Germinal center (tissue), 1 donor: ENCODE measurements at regions not wholly inside any gene's neighbourhood (a gene's known extent, or its start where the extent isn't known, plus 50 kb on each side); places are given as distances from the start of the nearest gene placed in this dataset.
A peak's percentile ranks its signal among the peaks of the same experiment; 100 is the strongest.
"Not testable (repeated sequence)": the region's sequence is repeated elsewhere in the genome, so short reads cannot be mapped to it uniquely, and the experiment has no call there.

Experiments used
- DNase-seq: peaks from one replicate; pipeline ENCODE4 v3.0.0; 2012; ENCODE audit warnings: mixed read lengths, low spot score

DNA sequence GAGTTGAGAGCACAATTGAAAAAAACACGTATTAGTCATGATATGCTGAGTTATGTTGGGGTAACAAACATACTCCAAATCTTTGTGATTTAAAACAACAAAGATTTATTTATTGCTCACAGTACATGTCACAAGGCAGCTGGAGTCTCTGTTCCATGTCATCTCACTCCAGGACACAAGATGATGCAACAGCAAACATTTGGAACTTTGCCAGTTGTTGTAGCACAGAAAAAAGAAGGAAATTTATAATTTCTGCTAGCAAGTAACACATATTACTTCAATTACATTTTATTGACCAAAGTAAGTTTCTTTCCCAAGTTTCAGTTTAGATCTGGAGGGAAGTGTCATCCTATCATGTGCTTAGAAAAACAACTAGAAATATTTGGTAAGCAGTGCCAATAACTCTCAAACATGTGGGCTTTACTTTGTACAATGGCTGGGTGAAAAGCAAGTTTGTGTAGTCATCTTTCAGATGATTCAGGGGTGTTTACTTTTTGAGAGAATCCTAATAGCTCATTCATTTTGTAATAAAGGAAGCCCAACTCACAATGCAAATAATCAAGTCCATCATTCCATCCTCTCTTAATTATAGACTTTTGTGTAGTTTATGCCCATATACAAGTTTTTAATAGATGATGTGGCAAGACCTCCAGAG is 452.3 kb downstream of the ZIC3 start:
- DNase-seq: no peak

DNA sequence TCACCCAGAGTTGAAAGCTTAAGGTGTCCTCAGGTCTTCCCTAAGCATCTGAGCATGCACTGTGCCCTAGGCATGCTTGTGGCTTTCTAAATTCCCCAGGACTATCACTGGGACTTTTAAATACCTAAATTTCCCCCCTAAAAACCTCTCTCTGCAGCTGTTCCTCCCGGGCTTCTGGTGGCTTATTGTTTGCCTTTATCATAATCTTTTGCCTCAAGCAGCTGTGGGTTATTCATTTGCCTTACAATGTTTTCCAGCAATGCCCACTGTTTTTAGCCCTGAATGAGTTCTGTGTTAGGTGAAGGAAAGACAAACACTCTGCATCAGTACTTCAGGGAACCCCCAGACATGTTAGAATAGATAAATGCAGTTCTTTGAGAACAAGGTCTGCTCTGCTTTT is 455.0 kb downstream of the ZIC3 start:
- DNase-seq: no peak

DNA sequence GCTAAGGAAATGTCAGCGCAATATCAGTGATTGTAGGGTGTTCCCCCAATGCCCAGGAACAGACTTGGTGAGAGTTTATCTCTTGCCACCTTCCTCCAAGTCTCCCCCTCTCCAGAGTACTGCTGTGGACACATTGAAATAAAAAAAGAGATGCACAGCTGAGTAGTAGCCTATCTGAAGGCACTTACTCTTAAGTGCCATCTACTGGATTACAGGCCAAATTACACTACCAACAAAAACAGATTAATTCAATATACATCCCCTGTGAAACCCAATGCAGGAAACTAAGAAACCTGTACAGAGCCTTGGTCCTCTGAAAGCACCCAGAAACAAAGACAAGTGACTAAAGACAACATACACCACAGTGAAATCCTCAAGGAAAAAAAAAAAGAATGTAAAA is 460.3 kb downstream of the ZIC3 start:
- no peak for DNase-seq

DNA sequence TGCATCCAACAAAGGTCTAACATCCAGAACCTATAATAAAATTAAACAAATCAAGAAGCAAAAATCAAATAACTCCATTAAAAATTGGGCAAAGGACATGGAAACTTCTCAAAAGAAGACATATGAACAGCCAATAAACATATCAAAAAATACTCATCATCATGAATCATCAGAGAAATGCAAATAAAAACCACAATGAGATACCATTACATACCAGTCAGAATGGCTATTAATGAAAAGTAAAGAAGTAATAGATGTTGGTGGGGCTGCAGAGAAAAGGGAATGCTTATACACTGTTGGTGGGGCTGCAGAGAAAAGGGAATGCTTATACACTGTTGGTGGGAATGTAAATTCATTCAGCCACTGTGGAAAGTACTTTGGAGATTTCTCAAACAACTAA is 465.8 kb downstream of the ZIC3 start:
- DNase-seq: no peak

DNA sequence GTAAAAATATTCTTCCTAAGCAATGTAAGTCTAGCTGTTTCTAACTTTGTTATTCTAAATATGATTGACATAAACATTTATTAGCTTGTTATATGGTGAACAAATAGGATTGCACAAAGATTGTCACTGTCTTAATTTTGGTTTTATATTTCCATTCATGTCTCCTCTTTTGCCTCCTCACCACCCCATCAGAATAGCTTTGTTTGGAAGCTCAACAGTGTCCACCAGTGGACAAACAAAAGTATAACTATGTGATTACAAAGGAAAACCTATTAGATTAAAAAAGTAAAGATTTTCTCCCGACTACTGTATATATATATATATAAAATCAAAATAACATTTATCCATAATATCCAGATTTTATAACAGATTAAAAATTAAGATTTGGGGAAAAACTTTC is 468.2 kb downstream of the ZIC3 start:
- DNase-seq: no peak

DNA sequence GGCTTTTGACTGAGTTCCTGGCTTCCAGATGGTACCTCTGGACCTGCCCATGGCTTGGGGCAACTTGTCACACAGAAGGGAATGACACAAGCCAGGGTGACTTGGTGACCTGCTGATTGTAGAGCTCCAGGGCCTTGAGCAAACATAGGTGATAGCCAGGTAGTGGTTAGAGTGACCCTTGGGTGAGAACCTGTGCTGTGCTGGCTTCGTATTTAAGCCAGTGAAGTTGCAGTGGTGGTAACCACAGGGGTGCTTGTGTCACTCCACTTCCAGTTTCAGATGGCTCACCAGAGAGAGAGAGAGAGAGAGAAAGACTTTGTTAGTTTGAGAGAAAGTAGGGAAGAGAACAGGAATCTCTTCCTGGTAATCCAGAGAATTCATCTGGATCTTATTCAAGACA is 471.6 kb downstream of the ZIC3 start:
- DNase-seq: no peak

DNA sequence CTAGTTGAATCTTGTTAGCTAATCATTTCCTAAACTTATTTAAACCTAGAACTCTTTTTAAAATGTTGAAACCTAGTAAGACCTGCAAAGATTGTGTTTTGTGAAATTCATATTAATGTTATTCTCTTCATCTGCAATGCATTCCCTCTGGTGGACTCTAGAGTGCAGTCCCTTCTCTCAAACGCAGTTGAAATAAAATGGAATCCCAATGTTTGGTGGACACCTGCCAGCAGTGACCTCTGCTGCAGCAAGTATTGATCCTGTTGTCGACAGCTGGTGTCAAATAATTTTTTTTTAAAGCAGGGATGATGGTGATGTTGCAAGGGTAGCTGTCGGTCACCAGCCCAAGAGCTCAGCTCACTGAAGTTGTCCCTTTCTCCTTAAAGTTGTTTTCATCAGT is 492.0 kb downstream of the ZIC3 start:
- DNase-seq: no peak

DNA sequence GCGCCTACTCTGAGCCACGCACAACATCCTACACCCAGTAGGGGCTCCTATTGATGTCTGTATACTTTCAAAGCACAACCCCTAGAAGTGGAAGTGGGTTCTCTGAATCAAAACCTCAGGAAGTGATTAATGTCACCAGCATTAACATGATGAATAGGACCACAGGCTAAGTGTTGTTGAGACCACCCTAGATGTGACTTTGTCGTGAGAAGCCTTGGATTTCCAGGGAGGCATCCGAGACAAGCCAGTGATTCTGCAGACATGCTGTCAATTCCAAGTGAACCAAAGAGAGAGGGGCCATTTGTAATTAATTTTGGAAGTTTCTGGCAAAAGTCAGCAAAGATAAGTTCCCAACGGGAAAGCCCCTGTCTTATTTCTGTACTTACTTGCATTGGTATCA is 493.0 kb downstream of the ZIC3 start:
- DNase-seq: no peak

DNA sequence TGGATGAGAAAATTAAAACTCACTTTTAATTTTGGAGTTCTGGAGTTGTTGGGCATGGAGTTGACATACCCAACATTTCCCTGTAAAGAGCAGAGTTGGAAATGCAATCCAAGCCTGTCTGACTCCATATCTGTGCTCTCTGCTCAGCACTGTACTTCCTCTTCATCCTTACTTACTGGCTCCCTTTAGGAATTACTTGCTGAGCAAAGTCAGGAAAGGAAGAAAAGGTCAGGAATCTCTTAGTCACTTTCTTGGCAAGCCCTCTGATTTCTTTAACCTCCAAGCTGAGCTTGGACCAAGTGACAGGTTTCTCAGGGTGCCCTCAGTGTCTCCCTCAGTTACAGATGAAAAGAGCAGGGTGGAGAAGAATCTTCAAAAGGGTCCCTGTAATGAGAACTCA is 501.5 kb downstream of the ZIC3 start:
- no peak for DNase-seq

DNA sequence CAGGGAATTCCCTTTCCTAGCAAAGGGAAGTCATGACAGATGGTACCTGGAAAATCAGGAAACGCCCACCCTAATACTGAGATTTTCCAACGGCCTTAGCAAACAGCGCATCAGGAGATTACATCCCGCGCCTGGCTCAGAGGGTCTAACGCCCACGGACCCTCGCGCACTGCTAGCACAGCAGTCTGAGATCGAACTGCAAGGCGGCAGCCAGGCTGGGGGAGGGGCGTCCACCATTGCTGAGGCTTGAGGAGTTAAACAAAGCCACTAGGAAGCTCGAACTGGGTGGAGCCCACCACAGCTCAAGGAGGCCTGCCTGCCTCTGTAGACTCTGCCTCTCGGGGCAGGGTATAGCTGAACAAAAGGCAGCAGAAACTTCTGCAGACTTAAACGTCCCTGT is 507.7 kb downstream of the ZIC3 start:
- DNase-seq: no peak

DNA sequence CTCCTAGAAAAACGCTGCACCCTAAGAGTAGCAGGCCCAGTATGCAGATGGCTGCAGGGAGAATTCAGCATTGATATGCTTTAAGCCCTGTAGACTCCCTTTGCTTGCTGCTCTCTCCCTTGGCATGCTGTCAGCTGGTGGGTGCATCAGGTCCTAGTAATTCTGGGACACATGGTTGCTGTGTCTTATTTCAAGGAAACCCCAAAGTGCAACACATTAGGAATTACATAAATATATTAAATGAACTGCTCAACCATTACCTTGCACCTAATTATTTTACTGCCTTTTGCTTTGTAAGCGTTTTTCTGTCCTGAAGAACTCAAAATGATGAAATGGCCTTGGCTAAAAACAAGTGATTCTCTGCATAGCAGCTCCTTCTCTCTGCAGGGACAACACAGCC is 516.3 kb downstream of the ZIC3 start:
- no peak for DNase-seq

DNA sequence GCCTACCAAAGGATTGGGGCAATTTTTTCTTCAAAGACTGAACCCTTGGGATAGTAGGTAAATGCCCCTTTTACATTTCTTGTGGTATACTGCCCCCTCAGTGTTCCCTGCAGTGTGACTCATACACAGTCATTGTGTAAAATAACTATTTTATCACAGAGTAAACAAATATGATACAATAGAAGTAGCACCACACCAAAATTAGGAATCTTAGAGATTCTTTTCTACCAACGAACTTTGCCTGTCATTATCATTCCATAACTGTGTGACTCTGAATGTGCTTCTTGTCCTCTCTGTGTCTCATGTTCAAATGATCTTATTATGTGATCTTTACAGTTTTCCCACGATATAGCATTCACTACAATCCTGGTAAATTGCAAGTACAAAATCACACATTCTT is 517.0 kb downstream of the ZIC3 start:
- DNase-seq: no peak

DNA sequence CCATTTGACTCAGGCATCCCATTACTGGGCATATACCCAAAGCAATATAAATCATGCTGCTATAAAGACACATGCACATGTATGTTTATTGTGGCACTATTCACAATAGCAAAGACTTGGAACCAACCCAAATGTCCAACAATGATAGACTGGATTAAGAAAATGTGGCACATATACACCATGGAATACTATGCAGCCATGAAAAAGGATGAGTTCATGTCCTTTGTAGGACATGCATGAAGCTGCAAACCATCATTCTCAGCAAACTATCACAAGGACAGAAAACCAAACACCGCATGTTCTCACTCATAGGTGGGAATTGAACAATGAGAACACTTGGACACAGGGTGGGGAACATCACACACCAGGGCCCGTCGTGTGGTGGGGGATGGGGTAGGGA is 545.0 kb downstream of the ZIC3 start:
- not testable (repeated sequence) for DNase-seq

DNA sequence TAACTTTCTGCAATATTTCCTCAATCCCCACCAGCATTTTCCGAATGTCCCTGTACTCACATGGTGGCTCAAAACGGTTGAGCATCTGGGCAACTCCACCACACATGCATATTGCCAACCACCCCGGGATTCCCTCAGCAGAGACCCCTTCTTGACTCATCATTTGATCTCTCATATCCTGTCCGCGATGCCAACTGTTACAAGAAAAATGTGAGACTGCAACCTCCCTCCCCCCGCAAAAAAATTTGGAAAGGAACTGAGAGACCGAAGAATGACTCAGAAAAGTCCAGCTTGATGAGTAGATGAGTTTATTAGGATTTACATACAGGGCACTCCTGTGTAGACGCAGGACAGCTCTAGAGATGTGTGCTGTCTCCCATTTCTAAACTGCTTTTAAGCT is 561.4 kb downstream of the ZIC3 start:
- DNase-seq: no peak

DNA sequence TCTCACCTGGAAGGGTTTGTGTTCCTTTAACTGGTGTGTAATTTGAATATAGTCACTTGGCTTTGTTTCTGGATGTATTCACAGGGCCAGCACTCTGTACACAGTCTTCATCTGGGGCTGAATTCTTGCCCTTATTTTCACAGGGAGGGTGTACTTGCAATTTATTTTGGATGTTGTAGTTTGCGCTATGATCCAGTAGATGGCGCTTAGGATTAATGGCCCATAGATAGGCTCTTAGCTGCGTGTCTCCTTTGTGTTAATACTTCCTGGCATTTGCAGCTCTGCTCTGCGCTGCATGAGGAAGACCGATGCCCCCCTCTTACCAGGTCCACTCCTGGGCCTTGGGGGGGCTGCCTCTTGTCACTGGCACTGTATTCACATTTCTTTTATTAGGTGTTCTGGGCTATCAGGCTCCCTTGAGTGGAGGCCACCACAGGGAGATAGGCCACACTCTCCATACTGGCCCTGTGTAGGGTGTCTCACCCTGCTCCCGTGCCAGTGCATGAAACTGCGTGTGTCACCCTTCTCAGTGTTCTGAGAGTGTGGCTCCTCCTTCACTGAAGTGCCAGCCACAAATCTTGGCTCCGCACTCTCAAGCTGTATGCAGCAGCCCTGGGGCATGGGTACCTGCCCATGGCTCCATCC is 562.2 kb downstream of the ZIC3 start:
- peak; percentile 5 for DNase-seq

DNA sequence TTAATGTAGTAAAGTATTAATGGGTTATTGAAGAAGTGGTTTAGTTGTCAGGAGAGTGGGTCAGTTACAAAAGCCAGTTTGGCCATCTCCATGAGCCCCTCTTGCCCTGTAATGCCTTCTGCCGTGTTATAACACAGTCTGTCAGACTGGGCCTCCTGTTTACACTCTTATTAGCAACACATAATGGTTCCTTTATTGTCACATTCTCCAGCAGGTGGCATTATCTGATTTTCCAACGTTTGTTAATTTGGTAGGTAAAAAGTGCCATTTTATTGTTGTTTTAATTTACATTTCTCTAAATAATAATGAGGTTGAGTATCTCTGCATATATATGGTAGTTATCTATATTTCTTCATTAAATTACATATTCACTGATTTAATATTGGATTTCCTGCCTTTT is 560.8 kb downstream of the FGF13 start:
- no peak for DNase-seq

DNA sequence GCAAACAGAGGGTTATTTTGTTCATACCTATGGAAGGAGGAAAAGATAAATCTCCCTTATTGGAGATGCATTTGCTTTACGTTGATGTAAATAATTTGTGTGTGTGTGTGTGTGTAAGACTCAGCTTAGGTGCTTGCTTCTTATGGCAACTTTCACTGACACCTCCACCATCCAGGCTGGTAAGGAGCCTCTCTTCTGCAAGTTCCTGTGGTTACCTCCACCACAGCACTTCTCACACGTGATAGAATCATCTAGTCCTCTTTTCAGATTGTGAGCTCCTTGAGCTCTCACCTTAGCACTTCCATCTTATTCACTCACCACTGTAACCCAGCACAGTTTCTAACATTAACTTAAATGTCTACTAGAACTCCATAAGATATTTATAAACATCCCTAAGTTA is 553.7 kb downstream of the FGF13 start:
- DNase-seq: no peak

DNA sequence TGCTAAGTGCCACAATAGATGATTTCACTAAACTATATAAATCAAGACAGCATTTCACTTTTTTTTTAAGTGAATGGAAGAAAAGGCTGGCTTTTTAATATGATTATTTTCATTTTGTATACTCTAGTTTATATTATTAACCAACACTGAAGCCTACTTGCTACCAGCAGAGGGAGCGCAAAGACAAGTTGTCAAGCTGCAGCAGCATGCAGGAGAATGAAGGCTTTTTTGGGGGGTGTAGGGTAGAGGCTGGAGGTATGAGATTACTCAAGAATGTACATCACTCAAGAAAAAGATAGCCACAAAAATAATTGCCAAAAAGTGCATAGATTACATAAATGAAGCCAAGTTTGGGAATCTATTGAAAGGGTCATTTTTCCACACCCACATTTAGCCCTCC is 519.5 kb downstream of the FGF13 start:
- DNase-seq: no peak

DNA sequence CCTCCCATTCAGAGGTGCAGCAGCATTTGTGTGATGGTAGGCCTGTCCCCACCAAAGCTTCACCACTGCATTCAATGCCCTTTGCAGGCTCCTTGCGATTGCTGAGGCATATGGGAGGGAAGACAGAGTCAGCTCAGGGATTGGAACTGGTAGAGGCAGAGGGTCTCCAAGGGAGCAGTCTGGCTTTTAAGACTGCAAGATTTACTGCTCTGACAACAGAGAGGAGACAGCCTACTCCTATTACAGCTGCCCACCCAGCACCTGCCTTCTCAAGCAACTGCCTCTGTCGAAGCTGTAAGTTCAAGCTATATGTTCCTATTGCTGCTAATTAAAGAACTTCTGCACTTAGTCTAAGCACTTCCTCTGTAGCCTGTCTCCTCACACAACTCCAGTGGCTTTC is 481.8 kb downstream of the FGF13 start:
- DNase-seq: no peak

DNA sequence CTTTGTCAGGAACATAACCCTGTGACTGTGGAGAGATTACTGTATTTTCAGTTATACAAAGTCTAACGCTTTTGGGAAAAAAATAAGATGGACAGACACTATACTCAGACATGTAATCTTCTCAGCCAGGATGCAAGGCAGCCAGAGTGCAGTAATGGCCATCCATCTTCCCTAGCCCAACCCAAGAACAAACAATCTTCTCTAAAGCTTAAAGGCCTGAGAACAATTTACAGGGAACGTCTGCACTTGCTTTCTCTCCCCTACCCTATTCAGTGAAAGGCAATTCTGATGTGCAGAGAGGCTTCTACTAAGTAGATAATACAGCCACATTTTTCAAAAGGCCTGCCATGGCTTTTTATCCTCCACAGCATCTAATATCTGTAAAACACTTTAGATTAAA is 471.3 kb downstream of the FGF13 start:
- no peak for DNase-seq

DNA sequence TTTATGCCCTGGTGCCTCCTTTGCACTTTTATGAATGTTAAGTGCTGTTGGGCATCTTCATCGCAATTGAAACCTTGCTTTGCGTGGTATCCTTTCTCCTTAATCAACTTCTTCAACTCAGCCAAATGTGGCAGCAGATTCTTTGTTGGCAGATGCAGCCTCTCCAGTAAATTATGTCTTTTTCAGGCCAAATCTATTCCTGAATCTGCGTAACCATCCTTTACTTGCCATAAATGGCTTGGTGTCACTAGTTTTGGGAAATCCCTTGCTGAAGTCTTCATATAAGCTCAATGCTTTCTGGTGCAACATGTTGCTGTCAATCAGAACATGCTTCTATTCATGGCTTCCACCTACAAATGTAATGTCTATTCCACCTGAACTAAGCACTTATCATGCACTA is 457.5 kb downstream of the FGF13 start:
- DNase-seq: no peak

DNA sequence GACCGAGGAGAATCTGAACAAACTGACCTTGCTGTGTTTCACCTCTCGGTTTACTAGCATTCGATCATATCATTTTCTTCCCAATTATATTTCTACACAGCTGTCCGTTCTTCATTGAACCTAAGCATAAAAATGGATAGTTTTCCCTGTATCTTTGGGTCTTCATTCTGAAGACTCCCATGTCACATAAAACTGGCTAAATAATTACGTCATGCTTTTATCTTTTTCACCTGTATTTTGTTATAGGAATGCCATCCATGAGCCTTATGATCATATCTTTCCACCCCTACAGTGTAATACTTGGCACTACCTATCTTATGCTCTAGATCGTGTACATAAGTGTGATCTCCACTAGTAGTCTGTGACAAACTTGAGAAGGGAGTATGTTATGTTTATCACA is 456.1 kb downstream of the FGF13 start:
- DNase-seq: no peak

DNA sequence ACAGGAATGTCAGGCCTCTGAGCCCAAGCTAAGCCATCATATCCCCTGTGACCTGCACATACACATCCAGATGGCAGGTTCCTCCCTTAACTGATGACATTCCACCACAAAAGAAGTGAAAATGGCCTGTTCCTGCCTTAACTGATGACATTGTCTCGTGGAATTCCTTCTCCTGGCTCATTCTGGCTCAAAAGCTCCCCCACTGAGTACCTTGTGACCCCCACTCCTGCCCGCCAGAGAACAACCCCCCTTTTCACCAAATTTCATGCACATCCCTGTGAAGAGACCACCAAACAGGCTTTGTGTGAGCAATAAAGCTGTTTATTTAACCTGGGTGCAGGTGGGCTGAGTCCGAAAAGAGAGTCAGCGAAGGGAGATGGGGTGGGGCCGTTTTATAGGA is 447.4 kb downstream of the FGF13 start:
- DNase-seq: not testable (repeated sequence)

DNA sequence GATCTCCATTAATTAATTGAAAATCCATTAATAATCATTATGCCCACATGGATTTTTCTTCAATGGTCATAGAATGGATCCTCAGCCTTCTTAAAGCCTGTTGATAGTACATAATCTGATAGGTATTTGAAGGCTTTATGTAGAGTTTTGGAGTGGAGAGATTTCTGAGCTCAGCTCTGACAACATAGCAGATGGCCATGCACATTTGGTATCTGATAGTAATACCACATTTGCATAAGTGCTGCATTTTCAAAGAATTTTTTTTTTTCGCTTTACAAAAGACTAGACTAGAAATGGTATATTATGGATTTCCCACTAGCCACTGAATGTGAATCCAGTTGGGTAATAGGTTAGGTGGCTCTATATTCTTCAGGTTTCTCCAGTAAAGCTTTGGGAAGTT is 440.6 kb downstream of the FGF13 start:
- DNase-seq: no peak
